ENCODE measurements at regions not wholly inside any gene's neighbourhood (a gene's known extent, or its start where the extent isn't known, plus 50 kb on each side); places are given as distances from the start of the nearest gene placed in this dataset.

GRCh38 chr12:90085494-90086274 lies 377.0 kb upstream of the ATP2B1 start:
- TF ChIP-seq POLR2A (IDR thresholded peaks at IDR 0.05) = no peak
- TF ChIP-seq, protein P1, sequence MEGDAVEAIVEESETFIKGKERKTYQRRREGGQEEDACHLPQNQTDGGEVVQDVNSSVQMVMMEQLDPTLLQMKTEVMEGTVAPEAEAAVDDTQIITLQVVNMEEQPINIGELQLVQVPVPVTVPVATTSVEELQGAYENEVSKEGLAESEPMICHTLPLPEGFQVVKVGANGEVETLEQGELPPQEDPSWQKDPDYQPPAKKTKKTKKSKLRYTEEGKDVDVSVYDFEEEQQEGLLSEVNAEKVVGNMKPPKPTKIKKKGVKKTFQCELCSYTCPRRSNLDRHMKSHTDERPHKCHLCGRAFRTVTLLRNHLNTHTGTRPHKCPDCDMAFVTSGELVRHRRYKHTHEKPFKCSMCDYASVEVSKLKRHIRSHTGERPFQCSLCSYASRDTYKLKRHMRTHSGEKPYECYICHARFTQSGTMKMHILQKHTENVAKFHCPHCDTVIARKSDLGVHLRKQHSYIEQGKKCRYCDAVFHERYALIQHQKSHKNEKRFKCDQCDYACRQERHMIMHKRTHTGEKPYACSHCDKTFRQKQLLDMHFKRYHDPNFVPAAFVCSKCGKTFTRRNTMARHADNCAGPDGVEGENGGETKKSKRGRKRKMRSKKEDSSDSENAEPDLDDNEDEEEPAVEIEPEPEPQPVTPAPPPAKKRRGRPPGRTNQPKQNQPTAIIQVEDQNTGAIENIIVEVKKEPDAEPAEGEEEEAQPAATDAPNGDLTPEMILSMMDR (IDR thresholded peaks at IDR 0.05) = no peak
